HCT116 (cell line): ENCODE measurements at regions not wholly inside any gene's neighbourhood (a gene's known extent, or its start where the extent isn't known, plus 50 kb on each side); places are given as distances from the start of the nearest gene placed in this dataset.
A peak's percentile ranks its signal among the peaks of the same experiment; 100 is the strongest.

Source experiments
- ATAC-seq: fragments of 200-7000 bp; cut with Tn5 transposase; 2 replicates; pipeline ENCODE4 v1.9.1; 2020; ENCODE audit warnings: mild to moderate bottlenecking, moderate library complexity
- BruUV-seq: library from RNA; stranded (reverse); fragments of 400-500 nt; replicated peaks from 2 replicates; lab custom pipeline; 2021; lab: Mats Ljungman, UMichigan
- CTCF ChIA-PET: fragments of 300-600 bp; sonication (Branson Sonifier 250); formaldehyde crosslinking; loops from one replicate; lab custom pipeline; 2021; ENCODE audit warnings: antibody characterized with exemption; lab: Charles Lee
- POLR2A ChIA-PET: fragments of 300-600, 350-600 bp; sonication (Branson Sonifier 250); formaldehyde crosslinking; loops from one replicate; lab custom pipeline; 2021; ENCODE audit warnings: antibody characterized with exemption; lab: Charles Lee
- RAD21 ChIA-PET, 2 experiments: fragments of 300-600 bp; sonication (Branson Sonifier 250); formaldehyde crosslinking; loops; one replicate each; lab custom pipeline; 2023; ENCODE audit warnings: low total read pairs in 2 of 2; ENCODE audit not compliant: uncharacterized antibody in 2 of 2, unreplicated experiment in 2 of 2, low non-redundant PET in 1 of 2; lab: Charles Lee
- DNase-seq: peaks from one replicate; pipeline ENCODE4 v3.0.0-alpha.2; 2010; ENCODE audit warnings: low read depth, low spot score
- H2AFZ ChIP-seq: fragments of 200-600 bp; shearing (Covaris generic), sonication (generic); 2 replicates; pipeline ENCODE4 v1.6.1; 2017; ENCODE audit warnings: low read depth, mixed run types, mixed read lengths, antibody characterized with exemption, low read length; ENCODE audit not compliant: poor library complexity, severe bottlenecking
- H3K27ac ChIP-seq: 2 replicates; pipeline ENCODE4 v1.5.1; 2012; ENCODE audit warnings: low read depth, low read length
- H3K27me3 ChIP-seq: fragments of 200-600 bp; sonication (generic); 2 replicates; pipeline ENCODE4 v1.6.1; 2016; ENCODE audit warnings: mixed run types, low read length, mixed read lengths; ENCODE audit not compliant: insufficient read depth
- H3K36me3 ChIP-seq, 2 experiments: fragments of 200-500 bp in 1 of 2; fragments of 200-600 bp in 1 of 2; sonication (Bioruptor generic) in 1 of 2; sonication (generic) in 1 of 2; 2 replicates each; pipeline versions ENCODE4 v1.5.1 to v1.6.1; 2014 to 2016; ENCODE audit warnings: low read length in 2 of 2, inconsistent platforms in 1 of 2, mixed read lengths in 1 of 2, mixed run types in 1 of 2; ENCODE audit not compliant: insufficient read depth in 2 of 2, control insufficient read depth in 1 of 2
- H3K4me1 ChIP-seq, 2 experiments: fragments of 200-600 bp in 1 of 2; sonication (generic) in 1 of 2; 2 replicates each; pipeline versions ENCODE4 v1.5.1 to v1.6.1; 2012 to 2017; ENCODE audit warnings: low read length in 2 of 2, inconsistent platforms in 1 of 2, mild to moderate bottlenecking in 1 of 2, mixed read lengths in 1 of 2, mixed run types in 1 of 2, moderate library complexity in 1 of 2; ENCODE audit not compliant: insufficient read depth in 2 of 2, control insufficient read depth in 1 of 2
- H3K4me2 ChIP-seq: fragments of 200-600 bp; sonication (generic); 2 replicates; pipeline ENCODE4 v1.6.1; 2017; ENCODE audit warnings: mixed run types, low read length, mixed read lengths
- H3K4me3 ChIP-seq, 2 experiments: fragments of 200-600 bp in 1 of 2; sonication (generic) in 1 of 2; replicated peaks in 1 of 2; 2 replicates each; pipeline ENCODE4 v1.5.1; 2011 to 2016; ENCODE audit warnings: low read length in 2 of 2, control low read depth in 1 of 2, low read depth in 1 of 2, mild to moderate bottlenecking in 1 of 2, mixed read lengths in 1 of 2, mixed run types in 1 of 2
- H3K79me2 ChIP-seq: fragments of 200-600 bp; sonication (generic); 2 replicates; pipeline ENCODE4 v1.6.1; 2017; ENCODE audit warnings: mild to moderate bottlenecking, mixed run types, low read length, moderate library complexity, mixed read lengths; ENCODE audit not compliant: insufficient read depth
- H3K9ac ChIP-seq: fragments of 200-600 bp; sonication (generic); 2 replicates; pipeline ENCODE4 v1.6.1; 2016; ENCODE audit warnings: low read length, mixed read lengths
- H3K9me2 ChIP-seq: fragments of 200-600 bp; sonication (generic), shearing (Covaris generic); 2 replicates; pipeline ENCODE4 v1.6.1; 2017; ENCODE audit warnings: mixed run types, mild to moderate bottlenecking, moderate library complexity; ENCODE audit not compliant: insufficient read depth
- H3K9me3 ChIP-seq, 2 experiments: fragments of 200-500 bp in 1 of 2; fragments of 200-600 bp in 1 of 2; sonication (Bioruptor generic) in 1 of 2; sonication (generic) in 1 of 2; 2 replicates each; pipeline ENCODE4 v1.6.1; 2014 to 2017; ENCODE audit warnings: low read length in 2 of 2, mixed read lengths in 2 of 2, inconsistent platforms in 1 of 2, low read depth in 1 of 2, mild to moderate bottlenecking in 1 of 2, mixed run types in 1 of 2, moderate library complexity in 1 of 2; ENCODE audit not compliant: control insufficient read depth in 1 of 2, insufficient read depth in 1 of 2
- H4K20me1 ChIP-seq: fragments of 200-600 bp; sonication (generic), shearing (Covaris generic); 2 replicates; pipeline ENCODE4 v1.6.1; 2017; ENCODE audit warnings: mixed run types, mild to moderate bottlenecking, moderate library complexity; ENCODE audit not compliant: insufficient read depth
- ATF3 ChIP-seq: IDR thresholded peaks from 2 replicates; pipeline ENCODE4 v1.6.1; 2012
- CBX3 ChIP-seq: IDR thresholded peaks from 2 replicates; pipeline ENCODE4 v1.6.1; 2012; ENCODE audit warnings: low read depth
- CEBPB ChIP-seq: IDR thresholded peaks from 2 replicates; pipeline ENCODE4 v1.6.1; 2012; ENCODE audit warnings: low read depth
- CTCF ChIP-seq, 3 experiments: fragments of 200-600 bp in 1 of 3; sonication (generic) in 1 of 3; IDR thresholded peaks in 2 of 3; conservative IDR thresholded peaks in 1 of 3; 2 replicates each; pipeline ENCODE4 v1.5.1; 2012 to 2017; ENCODE audit warnings: low read depth in 2 of 3, low read length in 2 of 3, antibody characterized with exemption in 1 of 3, borderline replicate concordance in 1 of 3, control low read depth in 1 of 3, mild to moderate bottlenecking in 1 of 3, mixed read lengths in 1 of 3, mixed run types in 1 of 3, moderate library complexity in 1 of 3; ENCODE audit not compliant: insufficient read depth in 1 of 3
- EGR1 ChIP-seq: IDR thresholded peaks from 2 replicates; pipeline ENCODE4 v1.6.1; 2012; ENCODE audit warnings: low read depth
- ELF1 ChIP-seq: IDR thresholded peaks from 2 replicates; pipeline ENCODE4 v1.6.1; 2012; ENCODE audit warnings: low read depth, borderline replicate concordance
- EZH2 ChIP-seq: fragments of 200-600 bp; sonication (generic); IDR thresholded peaks from 2 replicates; pipeline ENCODE4 v1.6.1; 2017; ENCODE audit warnings: antibody characterized with exemption, mixed run types
- EZH2phosphoT487 ChIP-seq: fragments of 200-600 bp; IDR thresholded peaks from 2 replicates; pipeline ENCODE4 v1.6.1; 2018; ENCODE audit warnings: antibody characterized with exemption, borderline replicate concordance
- FOSL1 ChIP-seq: IDR thresholded peaks from 2 replicates; pipeline ENCODE4 v1.6.1; 2012; ENCODE audit warnings: low read depth
- JUND ChIP-seq: IDR thresholded peaks from 2 replicates; pipeline ENCODE4 v1.6.1; 2012
- MAX ChIP-seq: IDR thresholded peaks from 2 replicates; pipeline ENCODE4 v1.6.1; 2012
- POLR2A ChIP-seq: IDR thresholded peaks from 2 replicates; pipeline ENCODE4 v1.7.0; 2011; ENCODE audit warnings: borderline replicate concordance; ENCODE audit not compliant: insufficient read depth, insufficient read length; ENCODE audit errors: extremely low read depth
- POLR2AphosphoS5 ChIP-seq: IDR thresholded peaks from 2 replicates; pipeline ENCODE4 v1.6.1; 2011; ENCODE audit warnings: mild to moderate bottlenecking, low read depth, low read length, moderate library complexity
- RAD21 ChIP-seq: IDR thresholded peaks from 2 replicates; pipeline ENCODE4 v1.6.1; 2012; ENCODE audit warnings: low read depth, mild to moderate bottlenecking
- SIN3A ChIP-seq: IDR thresholded peaks from 2 replicates; pipeline ENCODE4 v1.6.1; 2012; ENCODE audit warnings: low read depth
- SP1 ChIP-seq: IDR thresholded peaks from 2 replicates; pipeline ENCODE4 v1.6.1; 2012; ENCODE audit warnings: low read depth
- SRF ChIP-seq: IDR thresholded peaks from 2 replicates; pipeline ENCODE4 v1.6.1; 2012; ENCODE audit warnings: low read depth
- TCF7L2 ChIP-seq: IDR thresholded peaks from 2 replicates; pipeline ENCODE4 v1.7.0; 2011; ENCODE audit warnings: borderline replicate concordance, inconsistent platforms; ENCODE audit not compliant: insufficient read depth, insufficient read length; ENCODE audit errors: extremely low read depth
- YY1 ChIP-seq: IDR thresholded peaks from 2 replicates; pipeline ENCODE4 v1.6.1; 2011; ENCODE audit warnings: low read length, low read depth, moderate library complexity, mild to moderate bottlenecking; ENCODE audit not compliant: insufficient replicate concordance; ENCODE audit errors: extremely low read depth
- ZFX ChIP-seq: fragments of 450-650 bp; IDR thresholded peaks from 2 replicates; pipeline ENCODE4 v1.6.1; 2017
- ZNF274 ChIP-seq: fragments of 200-500 bp; sonication (Bioruptor generic); IDR thresholded peaks from 2 replicates; pipeline ENCODE4 v1.6.1; 2014; ENCODE audit warnings: mild to moderate bottlenecking, low read depth, low read length, inconsistent platforms
- intact Hi-C: fragments of 100-400 bp; cut with micrococcal nuclease; formaldehyde crosslinking; loops from 2 replicates; pipeline ENCODE4 v1.10.0; 2022

GRCh38 chr3:23740517-23740965 is 65.2 kb upstream of the UBE2E1 start:
- BruUV-seq: no TSS peak
- ChIA-PET POLR2A (interaction anchor here (0.7 to 1.5 kb wide), 3 partner anchors 11 to 14 kb away, joined by 3 to 4 read pairs (median 3); no protein-coding TSS in a partner anchor), CTCF (no interaction called here), RAD21 (no interaction called here)
- ATAC-seq: peak; percentile 56
- H3K4me3 ChIP-seq: peak overlapping the region; percentile 33 to 46
- no peaks in the 10 kb centered on the region for H3K9me3 ChIP-seq
- H2AFZ ChIP-seq: peak overlapping the region; percentile 14
- no peaks in the 10 kb centered on the region for H4K20me1 ChIP-seq
- TF ChIP-seq ZFX: no peak
- peak; percentile 37; the same call in 1 of the 2 replicates for TF ChIP-seq EGR1
- TF ChIP-seq MAX: 0 out of 2 replicates have a peak, but pooled peaks have one; percentile 23
- TF ChIP-seq JUND: peak; percentile 97
- TF ChIP-seq CTCF (IDR thresholded peaks at IDR 0.05 in 2 of 3, conservative IDR thresholded peaks at IDR 0.05 in 1 of 3; ENCODE audit: borderline replicate concordance in 1 of 3, insufficient read depth in 1 of 3, low read depth in 2 of 3, low read length in 2 of 3): no peak
- peak; percentile 79 for TF ChIP-seq POLR2AphosphoS5
- peak; percentile 72 for TF ChIP-seq TCF7L2
- TF ChIP-seq SIN3A: no peak
- peak; percentile 73; the same call in 1 of the 2 replicates for TF ChIP-seq CEBPB
- TF ChIP-seq ELF1: no peak; the same call in 1 of the 2 replicates
- peak; percentile 83 for TF ChIP-seq CBX3
- TF ChIP-seq SRF: peak; percentile 81
- TF ChIP-seq EZH2phosphoT487: no peak
- peak; percentile 64 for TF ChIP-seq YY1
- TF ChIP-seq ZNF274: no peak
- no peak for TF ChIP-seq POLR2A
- peak; percentile 19; the same call in 1 of the 2 replicates for TF ChIP-seq RAD21
- peak; percentile 97 for TF ChIP-seq FOSL1
- peak; percentile 95 for TF ChIP-seq SP1
- TF ChIP-seq EZH2: no peak
- TF ChIP-seq ATF3: peak; percentile 70; the same call in 1 of the 2 replicates
- peak overlapping the region; percentile 81 for H3K27ac ChIP-seq
- H3K9ac ChIP-seq: peak overlapping the region; percentile 49
- peaks cover 42 to 79% of the 10 kb centered on the region in 2 experiments for H3K4me1 ChIP-seq
- H3K27me3 ChIP-seq: no peaks in the 10 kb centered on the region
- no peaks in the 10 kb centered on the region for H3K36me3 ChIP-seq
- H3K4me2 ChIP-seq: peak overlapping the region; percentile 76
- no peaks in the 10 kb centered on the region for H3K79me2 ChIP-seq
- DNase-seq: peak; percentile 86
- intact Hi-C loops: loop anchor here (5.0 kb wide), 1 partner anchor 73 kb away; no protein-coding TSS in a partner anchor
- no peaks in the 10 kb centered on the region for H3K9me2 ChIP-seq
